Endothelial cell of umbilical vein (primary cell): ENCODE measurements at regions not wholly inside any gene's neighbourhood (a gene's known extent, or its start where the extent isn't known, plus 50 kb on each side); places are given as distances from the start of the nearest gene placed in this dataset.

Source experiments
- BruUV-seq: library from RNA; stranded (reverse); fragments of 400-500 nt; replicated peaks from 2 replicates; lab custom pipeline; 2021; lab: Mats Ljungman, UMichigan
- CTCF ChIA-PET: fragments of 300-600, 350-600 bp; sonication (Branson Sonifier 250); formaldehyde crosslinking; loops from one replicate; lab custom pipeline; 2021; ENCODE audit warnings: antibody characterized with exemption, inconsistent platforms; lab: Charles Lee
- POLR2A ChIA-PET: fragments of 300-600, 350-600 bp; sonication (Branson Sonifier 250); formaldehyde crosslinking; loops from one replicate; lab custom pipeline; 2021; ENCODE audit warnings: antibody characterized with exemption, inconsistent platforms; lab: Charles Lee
- DNase-seq: peaks from one replicate; pipeline ENCODE4 v3.0.0-alpha.2; 2011; ENCODE audit warnings: low read depth, low spot score
- FAIRE-seq: peaks from 2 replicates; lab custom pipeline; 2011; peaks lifted over from hg19 to GRCh38; lab: Jason Lieb, UNC
- H2AFZ ChIP-seq: 2 replicates; pipeline ENCODE4 v1.6.0; 2012; ENCODE audit warnings: low read depth, low read length, control low read depth, inconsistent platforms
- H3K27ac ChIP-seq: 2 replicates; pipeline ENCODE4 v1.5.1; 2011; ENCODE audit warnings: low read depth, mild to moderate bottlenecking, control low read depth, low read length, moderate library complexity; ENCODE audit not compliant: insufficient read depth
- H3K27me3 ChIP-seq, 2 experiments: 2 replicates each; pipeline versions ENCODE4 v1.6.0 to v1.6.1; 2011; ENCODE audit warnings: low read length in 2 of 2, mixed read lengths in 1 of 2; ENCODE audit not compliant: control insufficient read depth in 2 of 2, insufficient read depth in 2 of 2
- H3K36me3 ChIP-seq, 2 experiments: 2 replicates in 1 of 2; 3 replicates in 1 of 2; pipeline ENCODE4 v1.5.1; 2011; ENCODE audit warnings: low read length in 2 of 2, mild to moderate bottlenecking in 1 of 2, moderate library complexity in 1 of 2; ENCODE audit not compliant: control insufficient read depth in 2 of 2, insufficient read depth in 2 of 2; ENCODE audit errors: extremely low read depth in 1 of 2
- H3K4me1 ChIP-seq: 3 replicates; pipeline ENCODE4 v1.5.1; 2011; ENCODE audit warnings: mild to moderate bottlenecking, low read length; ENCODE audit not compliant: control insufficient read depth, insufficient read depth; ENCODE audit errors: extremely low read depth
- H3K4me2 ChIP-seq: 2 replicates; pipeline ENCODE4 v1.6.1; 2011; ENCODE audit warnings: low read length, control low read depth, mixed read lengths; ENCODE audit not compliant: insufficient read depth
- H3K4me3 ChIP-seq, 3 experiments: fragments of 200-600 bp in 1 of 3; sonication (generic), shearing (Covaris generic) in 1 of 3; replicated peaks in 1 of 3; 2 replicates each; pipeline ENCODE4 v1.5.1; 2011 to 2016; ENCODE audit warnings: control low read depth in 3 of 3, low read length in 3 of 3, mild to moderate bottlenecking in 2 of 3, inconsistent platforms in 1 of 3, low read depth in 1 of 3, moderate library complexity in 1 of 3; ENCODE audit not compliant: insufficient read depth in 1 of 3
- H3K79me2 ChIP-seq: 2 replicates; pipeline ENCODE4 v1.6.0; 2012; ENCODE audit warnings: low read length, inconsistent platforms; ENCODE audit not compliant: control insufficient read depth, insufficient read depth
- H3K9ac ChIP-seq: replicated peaks from 2 replicates; pipeline ENCODE3; 2011; ENCODE audit warnings: low read length, control low read depth; ENCODE audit not compliant: insufficient read depth; ENCODE audit errors: extremely low read depth
- H3K9me1 ChIP-seq: replicated peaks from 3 replicates; pipeline ENCODE4 v1.6.0; 2011; ENCODE audit warnings: mild to moderate bottlenecking, low read length; ENCODE audit not compliant: control insufficient read depth, insufficient read depth; ENCODE audit errors: extremely low read depth
- H3K9me3 ChIP-seq: replicated peaks from 2 replicates; pipeline ENCODE4 v1.5.1; 2012; ENCODE audit warnings: low read length, inconsistent platforms; ENCODE audit not compliant: control insufficient read depth, insufficient read depth
- H4K20me1 ChIP-seq: replicated peaks from 2 replicates; pipeline ENCODE3; 2011; ENCODE audit warnings: mild to moderate bottlenecking, low read length; ENCODE audit not compliant: control insufficient read depth, insufficient read depth; ENCODE audit errors: extremely low read depth
- EZH2 ChIP-seq: IDR thresholded peaks from 2 replicates; pipeline ENCODE4 v1.6.1; 2012; ENCODE audit warnings: borderline replicate concordance, low read depth, mild to moderate bottlenecking, moderate library complexity, low read length, inconsistent platforms; ENCODE audit not compliant: severe bottlenecking
- FOS ChIP-seq: IDR thresholded peaks from 2 replicates; pipeline ENCODE4 v1.6.1; 2011; ENCODE audit warnings: mild to moderate bottlenecking, low read length, moderate library complexity, borderline replicate concordance; ENCODE audit not compliant: insufficient read depth
- GATA2 ChIP-seq: IDR thresholded peaks from 2 replicates; pipeline ENCODE4 v1.7.0; 2011; ENCODE audit warnings: low read depth, mild to moderate bottlenecking, moderate library complexity, mixed read lengths, low read length; ENCODE audit not compliant: insufficient read length, insufficient read depth
- JUN ChIP-seq: IDR thresholded peaks from 2 replicates; pipeline ENCODE4 v1.6.1; 2011; ENCODE audit warnings: borderline replicate concordance, low read depth; ENCODE audit not compliant: insufficient read length, insufficient read depth
- MYC ChIP-seq: IDR thresholded peaks from one replicate; pipeline ENCODE4 v1.6.1; 2011; ENCODE audit warnings: mild to moderate bottlenecking, low read depth, low read length
- POLR2A ChIP-seq: IDR thresholded peaks from 2 replicates; pipeline ENCODE4 v1.6.1; 2012; ENCODE audit warnings: low read depth, mild to moderate bottlenecking, control low read depth, low read length
- POLR2AphosphoS5 ChIP-seq: IDR thresholded peaks from 2 replicates; pipeline ENCODE4 v1.6.1; 2012; ENCODE audit warnings: low read depth, mild to moderate bottlenecking, control low read depth, low read length, moderate library complexity; ENCODE audit not compliant: insufficient read depth
- dilution Hi-C: fragments of 300-500 bp; cut with MboI; formaldehyde crosslinking; loops from one replicate; pipeline ENCODE4 v1.15.0; 2019; ENCODE audit warnings: low sequenced_read_pairs; ENCODE audit not compliant: extremely low pct_ligation_motif_present
- intact Hi-C: fragments of 100-400 bp; cut with micrococcal nuclease; formaldehyde crosslinking; loops from one replicate; pipeline ENCODE4 v1.10.0; 2022

DNA sequence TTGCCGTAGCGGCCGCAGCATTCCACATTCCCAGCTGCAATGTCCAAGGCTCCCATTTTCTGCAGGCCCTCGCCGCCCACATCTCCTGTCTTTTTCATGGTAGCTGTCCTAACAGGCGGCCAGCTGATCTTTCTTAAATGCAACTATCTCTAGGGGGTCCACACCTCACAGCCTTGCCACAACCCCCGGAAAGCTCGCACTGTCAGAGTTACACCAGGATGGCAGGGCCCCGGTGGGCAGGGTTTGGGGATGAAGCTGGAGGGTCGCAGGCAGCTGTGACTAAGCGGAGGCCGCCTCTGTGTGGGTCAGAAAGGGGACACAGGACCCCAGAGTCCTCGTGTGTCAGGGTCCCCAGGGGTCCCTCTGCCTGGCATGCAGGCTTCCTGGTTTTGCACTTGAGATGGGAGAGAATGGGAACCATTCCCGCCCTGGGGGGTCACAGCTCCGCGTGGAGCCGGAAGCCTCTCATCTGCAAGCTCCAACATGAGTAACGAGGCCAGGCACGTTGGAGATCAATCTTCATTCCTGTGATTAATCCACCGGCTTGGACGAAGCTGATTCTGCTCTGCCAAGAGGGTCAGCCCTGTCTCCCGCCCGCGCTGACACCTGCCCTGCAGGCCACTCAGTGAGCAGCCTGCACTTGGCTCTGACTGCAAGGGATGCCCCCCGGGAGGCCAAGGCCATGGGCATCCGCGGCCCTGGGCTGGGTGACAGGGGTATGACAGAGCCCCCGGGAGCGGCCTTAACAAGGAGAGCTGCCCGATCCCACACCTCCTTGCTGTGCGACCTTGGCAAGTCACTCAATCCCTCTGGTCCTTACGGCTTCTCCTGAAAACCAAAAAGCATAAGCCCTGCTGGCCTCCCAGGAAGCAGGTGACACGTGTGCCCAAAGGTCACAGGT is 97.9 kb downstream of the ADRA2C start:
- no peaks in the 10 kb centered on the region for H3K27me3 ChIP-seq
- no peak overlapping the region for H3K4me3 ChIP-seq
- H3K9me1 ChIP-seq: no peaks in the 10 kb centered on the region
- BruUV-seq: no TSS peak
- H3K4me1 ChIP-seq: peaks cover 4% of the 10 kb centered on the region
- no peaks in the 10 kb centered on the region for H4K20me1 ChIP-seq
- FAIRE-seq (no peak), DNase-seq (no peak)
- dilution Hi-C loops (no loop called here), intact Hi-C loops (loop anchor here (5.0 kb wide), 1 partner anchor 332 kb away; the partner anchor contains the start of gene LRPAP1)
- H3K4me2 ChIP-seq: no peak overlapping the region
- H3K27ac ChIP-seq: no peak overlapping the region
- POLR2A ChIA-PET: no interaction called here
- CTCF ChIA-PET: interaction anchor here (2.7 kb wide), 1 partner anchor 17 kb away, joined by 12 read pairs; no protein-coding TSS in a partner anchor
- no peaks in the 10 kb centered on the region for H3K9me3 ChIP-seq
- no peaks in the 10 kb centered on the region for H3K79me2 ChIP-seq
- no peak for TF ChIP-seq GATA2
- TF ChIP-seq JUN: no peak
- TF ChIP-seq POLR2AphosphoS5: no peak
- TF ChIP-seq MYC: no peak
- TF ChIP-seq POLR2A: no peak
- no peak for TF ChIP-seq EZH2
- no peak for TF ChIP-seq FOS
- H3K9ac ChIP-seq: no peak overlapping the region
- no peaks in the 10 kb centered on the region for H3K36me3 ChIP-seq
- no peak overlapping the region for H2AFZ ChIP-seq
